Iris pigment epithelial cell (primary cell): ENCODE measurements at regions not wholly inside any gene's neighbourhood (a gene's known extent, or its start where the extent isn't known, plus 50 kb on each side); places are given as distances from the start of the nearest gene placed in this dataset.
A peak's percentile ranks its signal among the peaks of the same experiment; 100 is the strongest.
"Not testable (repeated sequence)": the region's sequence is repeated elsewhere in the genome, so short reads cannot be mapped to it uniquely, and the experiment has no call there.

Experiments
- DNase-seq: peaks from one replicate; pipeline ENCODE4 v3.0.0-alpha.2; 2011; ENCODE audit warnings: low read depth

GRCh38 chr21:33121715-33122475, 52.0 kb downstream of the OLIG1 start:
- DNase-seq, result peak; percentile 26

DNA sequence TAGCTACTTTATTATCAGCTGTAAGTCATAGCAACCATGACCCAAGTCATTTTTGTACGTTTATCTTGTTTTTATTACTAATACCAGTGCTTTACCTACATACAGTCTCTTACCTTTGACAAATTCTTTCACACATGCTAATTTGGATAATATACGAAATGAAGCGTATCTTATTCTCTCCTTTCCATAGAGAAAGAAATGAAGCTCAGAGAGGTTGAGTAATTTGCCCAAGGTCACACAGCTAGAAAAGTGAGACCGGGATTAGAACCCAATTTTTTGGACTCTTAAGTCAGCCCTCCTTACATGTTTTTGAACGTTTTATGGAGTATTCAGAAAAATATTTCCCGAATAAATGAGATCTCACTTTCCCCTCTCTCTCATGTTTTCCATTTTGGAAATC, 52.6 kb downstream of the OLIG1 start:
- DNase-seq, result no peak

DNA sequence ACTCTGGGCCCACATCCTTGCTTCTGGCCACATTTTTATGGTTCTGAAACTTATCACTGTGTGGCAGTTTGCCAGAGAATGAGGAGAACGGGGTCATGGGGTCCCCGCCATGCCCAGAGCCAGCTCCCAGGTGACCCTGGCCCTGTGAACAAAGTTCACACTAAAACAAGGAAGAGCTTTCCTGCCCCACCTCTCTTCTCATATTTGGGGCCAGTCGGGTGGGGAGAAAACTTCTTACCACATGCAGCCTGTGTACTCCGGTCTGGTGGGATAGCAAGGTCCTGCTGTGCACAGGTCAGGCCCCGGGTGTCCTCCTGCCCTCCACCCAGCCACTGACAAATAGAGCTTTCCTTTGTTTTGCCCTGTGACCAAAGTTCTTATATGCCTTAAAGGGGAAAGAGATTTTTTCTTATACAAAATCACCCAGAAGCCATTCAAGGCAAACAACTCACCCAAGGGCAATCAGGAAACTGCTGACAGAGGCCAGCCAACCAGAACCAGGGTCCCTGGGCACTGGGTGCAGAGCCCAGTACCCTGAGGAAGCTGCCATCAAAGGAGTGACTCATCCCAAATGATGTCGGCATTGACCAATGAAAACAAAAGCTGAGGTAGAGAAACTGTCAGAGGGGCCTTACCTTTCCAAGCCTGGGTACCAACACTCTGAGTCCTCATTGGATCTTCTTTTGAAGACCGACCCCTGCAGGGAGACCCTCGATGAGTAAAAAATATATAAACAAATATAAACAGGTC, 53.6 kb downstream of the OLIG1 start:
- DNase-seq, result no peak

DNA sequence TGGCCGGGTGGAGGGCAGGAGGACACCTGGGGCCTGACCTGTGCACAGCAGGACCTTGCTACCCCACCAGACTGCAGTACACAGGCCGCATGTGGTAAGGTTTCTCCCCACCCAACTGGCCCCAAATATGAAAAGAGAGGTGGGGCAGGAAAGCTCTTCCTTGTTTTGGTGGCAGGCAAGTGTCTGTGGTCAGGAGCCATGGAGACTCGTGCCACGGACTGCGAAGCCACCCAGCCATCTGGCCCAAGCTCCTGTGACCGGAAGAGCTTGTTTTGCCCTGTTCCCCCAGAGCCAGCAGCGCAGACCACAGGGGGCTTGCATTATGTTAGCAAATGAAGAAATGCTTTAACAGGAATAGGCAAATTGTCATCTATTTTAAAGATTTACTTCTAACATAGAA, 54.9 kb downstream of the OLIG1 start:
- DNase-seq, result no peak

DNA sequence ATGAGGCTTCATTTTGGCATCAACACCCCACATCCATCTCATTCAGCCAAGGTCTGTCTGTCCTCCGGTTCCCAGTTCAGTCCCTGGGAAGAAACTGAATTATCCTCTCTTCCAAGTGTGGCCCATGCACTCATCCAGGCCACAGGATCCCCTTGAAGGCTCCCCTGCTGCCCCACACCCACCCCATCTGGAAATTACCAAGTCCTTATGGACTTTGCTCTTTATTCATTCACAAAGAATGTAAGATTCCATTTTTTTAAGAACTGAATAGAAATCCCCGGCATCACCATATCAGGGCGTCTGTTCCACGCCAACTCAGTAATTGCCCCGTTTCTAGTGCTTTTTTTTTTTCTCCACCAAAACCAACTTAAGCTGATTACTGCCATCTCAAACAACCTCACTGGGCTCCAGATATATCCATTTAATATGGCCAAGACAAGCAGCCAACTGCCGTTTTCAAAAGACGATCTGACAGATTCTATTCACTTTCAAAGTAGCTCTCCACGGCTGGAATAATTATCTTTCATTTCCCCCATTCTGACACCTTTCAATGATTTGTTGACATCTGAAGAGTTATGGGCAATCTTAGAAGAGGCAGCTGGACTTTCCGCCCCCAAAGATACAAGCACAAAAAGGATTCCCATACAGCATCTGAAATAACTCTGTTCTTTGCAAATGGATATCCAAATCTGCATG, 55.9 kb downstream of the OLIG1 start:
- no peak for DNase-seq

DNA sequence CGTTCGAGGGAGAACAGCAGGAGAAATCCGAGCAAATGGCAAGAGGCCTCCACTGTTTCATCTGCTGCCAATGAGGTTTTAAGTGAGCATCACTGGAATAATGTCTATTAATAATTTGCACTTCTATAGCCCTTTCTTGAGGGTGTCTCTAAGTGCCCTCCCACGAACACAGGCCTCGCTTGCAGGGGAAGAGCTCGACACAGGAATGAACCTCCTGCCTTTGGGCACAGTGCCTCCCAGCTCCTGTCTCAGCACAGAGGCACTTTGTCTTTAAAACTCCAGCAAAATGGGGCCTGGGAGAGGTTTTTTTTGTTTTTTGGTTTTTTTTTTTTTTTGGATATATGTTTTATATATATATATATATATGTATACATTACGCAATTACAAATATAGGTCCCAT, 56.6 kb downstream of the OLIG1 start:
- DNase-seq, result no peak

- DNase-seq, result peak; percentile 63
Measured at GRCh38 chr21:33127154-33127867, 57.4 kb downstream of the OLIG1 start.

DNA sequence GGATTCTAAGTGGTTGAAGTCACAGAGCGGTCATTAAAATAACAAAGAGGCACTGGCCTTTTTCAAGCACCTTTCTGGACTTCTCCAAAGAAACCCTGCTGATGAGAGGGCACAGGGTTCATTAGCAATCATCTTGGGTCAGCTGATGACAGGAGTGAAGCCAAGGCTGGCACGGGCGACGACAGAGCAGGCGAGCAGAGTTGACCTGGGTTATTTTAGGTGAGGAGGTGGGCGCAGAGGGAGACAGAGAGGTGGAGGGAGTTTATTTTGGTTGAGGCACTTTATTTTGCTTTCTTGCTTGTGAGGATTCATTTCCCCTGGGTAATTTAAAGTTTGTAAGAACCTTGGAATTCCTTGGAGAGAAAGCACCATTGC, 57.9 kb downstream of the OLIG1 start:
- no peak for DNase-seq

DNA sequence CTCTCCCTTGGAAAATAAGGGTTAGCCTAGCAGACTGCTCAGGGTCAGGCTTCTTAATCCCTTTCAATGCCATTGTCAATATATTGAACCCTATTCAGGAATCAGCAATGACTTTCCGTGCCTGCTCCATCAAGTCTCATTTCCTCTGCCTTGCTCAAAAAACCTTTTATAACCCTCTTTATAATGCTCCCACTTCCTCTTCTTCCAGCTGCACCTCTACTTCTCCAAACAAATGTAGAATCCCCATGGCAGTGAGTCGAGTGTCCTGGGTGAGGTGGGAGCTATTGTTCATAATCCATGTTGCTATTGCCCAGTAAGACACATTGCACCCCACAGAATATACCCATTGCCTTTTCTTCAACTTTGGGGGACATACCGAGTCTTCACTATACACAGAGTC, 58.6 kb downstream of the OLIG1 start:
- DNase-seq, result no peak

- DNase-seq, result no peak
Measured at GRCh38 chr21:33132054-33132453, 62.1 kb downstream of the OLIG1 start.

DNA sequence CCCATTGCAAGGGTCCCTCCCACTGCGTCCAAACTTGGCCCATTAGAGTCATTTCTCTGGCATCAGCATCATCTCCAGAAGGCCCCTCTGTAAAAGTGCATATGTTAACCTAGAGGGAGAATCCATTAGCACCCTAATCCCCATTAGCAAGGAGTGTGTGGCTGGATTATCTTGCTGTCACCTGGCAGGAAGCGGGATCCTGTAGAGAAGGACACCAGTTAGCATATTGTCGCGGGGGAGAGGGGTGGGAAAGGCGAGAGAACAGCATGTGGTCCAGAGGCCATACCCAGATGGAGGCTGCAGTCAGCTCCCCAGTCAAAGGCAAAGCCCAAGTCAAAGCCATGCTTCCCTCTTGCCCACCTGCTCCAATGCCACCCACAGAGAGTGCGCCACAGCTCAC, 64.0 kb downstream of the OLIG1 start:
- DNase-seq, result no peak

GRCh38 chr21:33135925-33136324, 66.0 kb downstream of the OLIG1 start:
- no peak for DNase-seq

DNA sequence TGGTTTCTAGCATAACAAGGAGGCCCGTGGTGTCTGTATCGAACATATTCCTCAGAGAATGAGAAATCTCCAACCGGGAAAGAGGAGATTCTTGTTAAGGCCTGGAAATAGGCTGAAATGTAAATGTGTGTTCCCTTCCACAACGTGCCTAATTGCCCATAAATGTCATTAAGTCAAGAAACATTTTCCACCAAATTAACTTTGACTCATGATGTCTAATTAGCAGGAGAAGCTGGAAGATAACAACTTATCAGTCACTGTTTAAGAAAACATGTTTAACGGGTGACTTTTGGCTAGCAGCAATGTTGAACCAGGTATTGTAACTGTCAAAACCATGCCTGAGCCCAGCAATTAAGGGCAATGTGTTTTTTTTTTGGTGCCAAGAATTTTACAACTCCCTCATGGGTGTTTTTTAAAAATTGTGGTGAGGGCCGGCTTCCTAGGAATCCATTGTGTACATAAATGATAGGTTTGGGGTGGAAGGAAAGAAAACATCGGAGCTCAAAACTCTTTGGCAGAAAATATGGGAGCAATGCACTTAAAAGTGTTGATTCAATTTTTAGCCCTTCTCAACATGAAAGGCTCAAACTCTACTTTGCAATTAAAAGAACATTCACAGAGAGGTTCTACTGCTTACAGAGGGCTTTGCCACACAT, 67.0 kb downstream of the OLIG1 start:
- DNase-seq, result no peak

DNA sequence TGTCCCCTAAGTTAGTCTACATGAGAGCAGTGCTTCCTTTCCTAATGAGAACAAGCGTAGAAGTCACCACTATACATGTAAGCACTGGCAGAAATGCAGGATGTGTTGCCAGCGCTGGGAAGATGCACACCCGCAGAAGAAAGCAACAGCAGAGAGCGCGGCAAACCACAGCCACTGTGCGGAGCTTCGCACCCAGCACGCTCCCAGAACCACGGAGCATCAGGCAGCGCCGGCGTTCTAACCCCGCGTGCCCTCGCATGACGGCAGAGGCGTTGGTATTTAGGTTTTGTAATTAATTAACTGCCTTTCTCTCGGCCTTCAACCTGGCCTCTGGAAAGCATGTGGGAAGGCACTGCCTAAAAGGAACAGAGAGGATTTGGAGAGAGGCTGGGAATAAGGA, 69.1 kb downstream of the OLIG1 start:
- DNase-seq, result no peak

- DNase-seq, result no peak
Measured at GRCh38 chr21:33140288-33140687, 70.3 kb downstream of the OLIG1 start.

GRCh38 chr21:33146467-33146866, 76.5 kb downstream of the OLIG1 start:
- no peak for DNase-seq

GRCh38 chr21:33149181-33149580, 79.2 kb downstream of the OLIG1 start:
- DNase-seq, result no peak

GRCh38 chr21:33150968-33151367, 78.8 kb upstream of the IFNAR2 start:
- DNase-seq, result not testable (repeated sequence)

DNA sequence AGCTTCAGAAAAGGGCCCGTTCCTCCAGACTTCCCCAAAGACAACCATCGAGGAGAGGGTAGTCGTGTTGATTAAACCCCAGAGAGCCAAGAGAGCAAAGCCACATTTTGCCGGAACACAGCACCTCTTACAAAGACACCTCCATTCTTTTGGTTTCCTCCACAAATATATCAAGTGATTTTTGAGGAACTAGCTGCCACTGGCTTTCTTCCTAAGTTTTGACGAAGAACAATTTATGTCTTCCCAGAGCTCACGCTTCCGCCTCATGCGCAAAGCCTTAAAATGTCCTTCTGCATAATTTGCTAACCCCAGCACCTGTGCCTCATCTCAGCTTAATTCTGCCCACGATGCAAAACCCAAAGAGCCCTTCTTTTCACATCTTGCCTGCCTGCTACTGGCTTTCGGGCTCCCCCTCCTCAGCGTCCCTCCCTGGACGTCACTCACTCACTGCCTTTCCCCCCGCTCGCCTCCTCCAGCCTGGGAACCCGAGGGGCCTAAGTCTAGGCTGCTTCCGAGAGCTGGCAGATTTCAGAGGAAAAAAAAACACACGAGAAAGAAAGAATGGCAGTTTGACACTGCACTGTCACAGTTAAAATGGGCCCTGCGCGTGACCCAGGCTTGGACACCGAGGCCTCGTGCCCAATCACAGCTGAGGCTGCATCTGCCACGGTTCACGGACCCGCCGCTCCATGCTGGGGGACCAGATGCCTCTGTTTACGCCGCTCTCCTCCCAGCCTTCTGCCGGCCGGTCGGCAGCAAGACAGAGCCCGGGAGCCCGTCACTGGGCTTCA, 77.6 kb upstream of the IFNAR2 start:
- no peak for DNase-seq

GRCh38 chr21:33152732-33153130, 77.0 kb upstream of the IFNAR2 start:
- DNase-seq, result no peak

DNA sequence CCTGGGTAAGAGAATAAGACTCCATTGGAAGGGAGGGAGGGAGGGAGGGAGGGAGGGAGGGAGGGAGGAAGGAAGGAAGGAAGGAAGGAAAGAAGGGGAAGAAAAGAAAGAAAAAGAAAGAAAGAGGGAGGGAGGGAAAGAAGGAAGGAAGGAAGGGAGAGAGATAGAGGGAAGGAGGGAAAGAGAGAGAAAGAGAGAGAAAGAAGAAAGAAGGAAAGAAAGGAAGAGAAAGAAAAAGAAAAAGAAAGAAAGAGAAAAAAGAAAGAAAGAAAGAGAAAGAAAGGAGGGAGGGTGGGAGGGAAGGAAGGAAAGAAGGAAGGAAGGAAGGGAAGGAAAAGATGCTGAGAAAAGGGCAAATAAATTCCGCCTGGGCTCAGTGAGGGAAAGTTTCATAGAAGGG, 74.7 kb upstream of the IFNAR2 start:
- no peak for DNase-seq
